Breast epithelium (tissue), 3 donors: ENCODE measurements at regions not wholly inside any gene's neighbourhood (a gene's known extent, or its start where the extent isn't known, plus 50 kb on each side); places are given as distances from the start of the nearest gene placed in this dataset.

ENCODE experiments used
- CTCF ChIP-seq, 3 donors: fragments of 450-650 bp; IDR thresholded peaks; one replicate each; pipeline ENCODE4 v1.5.1; 2016 to 2017; ENCODE audit warnings: antibody characterized with exemption in 3 of 3, mild to moderate bottlenecking in 3 of 3, moderate library complexity in 3 of 3
- POLR2A ChIP-seq: fragments of 450-650 bp; IDR thresholded peaks from one replicate; pipeline ENCODE4 v1.6.1; 2016; ENCODE audit warnings: antibody characterized with exemption, mild to moderate bottlenecking, moderate library complexity

GRCh38 chr6:163776196-163776905, 361.8 kb downstream of the QKI start:
- TF ChIP-seq POLR2A (no peak), CTCF (IDR thresholded peaks at IDR 0.05) (no peak)
